ENCODE measurements at regions not wholly inside any gene's neighbourhood (a gene's known extent, or its start where the extent isn't known, plus 50 kb on each side); places are given as distances from the start of the nearest gene placed in this dataset.
A peak's percentile ranks its signal among the peaks of the same experiment; 100 is the strongest.

DNA sequence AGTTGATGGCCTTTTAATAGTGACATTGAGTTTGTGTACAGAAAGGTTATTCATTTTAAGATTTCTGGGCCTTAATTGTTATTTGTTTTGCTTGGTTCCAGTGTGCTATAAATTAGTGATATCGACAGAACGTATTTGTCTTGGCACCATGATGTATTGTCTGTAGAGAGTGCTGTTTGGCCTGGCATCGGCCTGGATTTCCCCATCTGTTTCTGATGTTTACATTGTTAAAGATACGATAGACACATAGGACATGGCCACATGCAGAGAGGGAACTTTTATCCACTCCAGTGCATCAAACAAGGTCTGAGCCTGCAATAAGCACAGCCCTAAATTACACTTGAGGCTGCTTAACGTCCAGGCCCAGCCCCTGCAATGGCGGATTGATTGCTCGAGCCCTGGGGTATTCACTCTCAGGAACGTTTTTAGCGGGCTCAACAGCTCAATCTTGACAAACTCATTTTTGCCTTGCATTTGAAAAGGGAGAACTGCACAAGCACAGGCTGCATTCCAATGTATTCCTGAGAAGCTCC, 144.7 kb downstream of the SLC4A3 start:
- peak; percentile 28 for DNase-seq

DNA sequence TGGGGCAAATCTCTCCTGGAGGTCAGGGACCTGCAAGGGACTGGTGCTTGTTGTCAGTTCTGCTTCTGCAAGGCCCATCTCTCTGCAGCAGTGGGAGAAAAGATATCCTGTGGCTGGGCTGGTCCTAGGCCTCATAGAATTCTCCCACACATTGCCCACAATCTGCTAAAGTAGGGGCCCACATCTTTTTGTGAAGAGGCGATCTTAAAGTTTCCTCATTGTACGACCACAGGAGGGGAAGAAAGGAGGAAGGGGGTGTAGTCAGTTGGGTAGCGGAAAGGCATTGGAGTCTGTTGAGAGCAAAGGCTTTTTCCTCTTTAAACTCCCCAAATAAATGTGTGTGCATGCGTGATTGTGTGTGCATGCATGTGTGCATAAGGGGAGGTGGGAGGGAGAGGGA, 145.3 kb downstream of the SLC4A3 start:
- no peak for DNase-seq

- no peak for DNase-seq
Observed at GRCh38 chr2:219775506-219775905, 148.1 kb downstream of the SLC4A3 start.

GRCh38 chr2:219777388-219777787, 150.0 kb downstream of the SLC4A3 start:
- DNase-seq = no peak

GRCh38 chr2:219778189-219778588, 150.8 kb downstream of the SLC4A3 start:
- no peak for DNase-seq

- DNase-seq = no peak
Observed at GRCh38 chr2:219782737-219783348, 155.4 kb downstream of the SLC4A3 start.

- no peak for DNase-seq
Observed at GRCh38 chr2:219783359-219783975, 156.0 kb downstream of the SLC4A3 start.

GRCh38 chr2:219784178-219784577, 156.7 kb downstream of the SLC4A3 start:
- DNase-seq = no peak

GRCh38 chr2:219789476-219789875, 162.0 kb downstream of the SLC4A3 start:
- DNase-seq = no peak

DNA sequence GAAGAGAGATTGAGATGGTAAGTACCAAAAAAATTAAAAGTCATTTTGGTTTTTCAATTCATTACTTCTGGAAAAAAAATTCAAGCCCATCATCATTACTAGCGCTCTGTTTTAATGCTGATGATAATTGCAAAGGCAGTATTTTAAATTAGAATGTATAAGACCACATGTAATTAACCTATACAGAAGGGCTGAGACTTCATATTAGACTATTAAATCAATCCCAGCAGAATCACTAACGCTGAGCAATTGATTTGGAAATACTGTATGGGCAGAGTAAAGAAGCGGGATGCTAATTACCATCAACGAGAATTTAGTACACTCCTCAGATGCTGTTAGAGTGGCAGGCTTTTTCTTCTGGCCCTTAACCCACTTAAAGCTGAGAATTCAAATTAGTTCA, 165.0 kb downstream of the SLC4A3 start:
- no peak for DNase-seq

- DNase-seq = no peak
Observed at GRCh38 chr2:219798430-219798829, 171.0 kb downstream of the SLC4A3 start.

DNA sequence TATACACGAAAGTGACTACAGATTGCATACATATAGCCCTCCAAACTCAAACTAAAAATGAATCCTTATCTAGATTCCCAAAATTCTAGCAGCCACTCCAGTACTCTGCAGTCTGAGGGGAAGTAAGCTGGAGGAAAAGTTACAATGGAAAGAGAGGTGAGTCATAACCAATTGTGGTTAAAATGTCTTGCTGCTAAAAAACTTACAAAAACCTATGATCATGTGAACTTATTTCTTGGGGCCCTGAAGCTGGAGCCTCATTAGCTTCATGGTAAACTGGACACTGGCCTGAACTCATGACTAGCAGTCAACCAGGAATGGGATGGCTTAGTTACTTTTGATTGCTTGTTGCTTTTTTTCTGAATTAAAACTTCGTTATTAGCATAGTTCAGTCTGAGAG, 175.9 kb downstream of the SLC4A3 start:
- DNase-seq = no peak

- no peak for DNase-seq
Observed at GRCh38 chr2:219810895-219811294, 183.5 kb downstream of the SLC4A3 start.

GRCh38 chr2:219812672-219813071, 185.2 kb downstream of the SLC4A3 start:
- DNase-seq = no peak

- DNase-seq = no peak
Observed at GRCh38 chr2:219820767-219821166, 193.3 kb downstream of the SLC4A3 start.

- DNase-seq = no peak
Observed at GRCh38 chr2:219823574-219823973, 196.1 kb downstream of the SLC4A3 start.

- no peak for DNase-seq
Observed at GRCh38 chr2:219824996-219825395, 197.6 kb downstream of the SLC4A3 start.

DNA sequence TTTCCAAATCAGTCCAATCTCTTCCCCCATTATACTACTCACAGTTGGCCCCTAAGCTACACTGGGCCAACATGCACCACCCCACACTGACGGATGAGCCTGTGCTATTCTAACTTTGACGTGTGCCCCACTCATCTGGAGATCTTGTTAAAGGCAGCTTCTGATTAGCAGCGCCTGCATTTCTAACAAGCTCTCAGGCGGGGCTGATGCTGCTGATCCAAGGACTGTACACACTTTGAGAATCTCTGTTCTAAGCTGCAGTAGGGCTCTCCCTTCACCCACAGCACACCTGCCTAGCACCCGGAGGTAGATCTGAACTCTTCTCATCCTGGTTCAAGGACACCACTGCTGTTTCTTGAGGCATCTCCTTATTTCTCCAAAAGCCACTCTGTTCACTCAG, 200.7 kb downstream of the SLC4A3 start:
- DNase-seq = no peak

- DNase-seq = no peak
Observed at GRCh38 chr2:219829667-219830352, 202.4 kb downstream of the SLC4A3 start.

DNA sequence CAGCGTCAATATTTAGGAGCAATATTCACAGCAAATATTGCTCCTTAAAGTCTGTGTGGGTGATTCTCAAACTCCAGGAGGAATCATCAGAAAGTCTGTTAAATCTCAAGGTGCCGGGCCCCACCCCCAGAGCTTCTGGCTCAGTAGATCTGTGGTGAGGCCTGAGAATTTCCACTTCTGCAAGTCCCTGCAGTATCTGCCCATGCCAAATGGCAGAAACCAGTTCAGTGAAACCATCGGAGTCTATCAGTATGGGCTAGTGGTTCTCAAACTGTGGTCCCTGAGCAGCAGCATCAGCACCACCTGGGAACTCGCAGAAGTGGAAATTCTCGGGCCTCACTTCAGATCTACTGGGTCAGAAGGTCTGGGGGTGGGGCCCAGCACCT, 202.9 kb downstream of the SLC4A3 start:
- no peak for DNase-seq

DNA sequence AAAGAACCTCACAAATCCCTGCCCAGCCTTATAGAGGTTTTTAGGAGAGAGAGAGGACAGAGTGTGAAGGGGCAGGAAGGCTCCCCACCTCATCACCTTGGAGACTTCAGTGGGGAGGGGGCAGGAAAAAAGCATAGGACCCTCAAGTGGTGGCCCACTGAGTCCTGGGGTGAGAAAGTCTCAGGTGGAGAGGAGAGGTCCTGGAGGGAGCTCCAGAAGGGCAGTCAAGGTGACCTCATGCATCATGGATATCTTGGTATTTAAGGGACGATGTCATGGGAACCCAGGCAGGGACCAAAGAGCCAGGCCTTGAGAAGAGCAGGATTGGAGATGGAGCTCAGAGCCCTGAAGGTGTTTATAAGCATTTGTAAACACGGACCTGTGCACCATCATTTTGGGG, 204.5 kb downstream of the SLC4A3 start:
- no peak for DNase-seq

DNA sequence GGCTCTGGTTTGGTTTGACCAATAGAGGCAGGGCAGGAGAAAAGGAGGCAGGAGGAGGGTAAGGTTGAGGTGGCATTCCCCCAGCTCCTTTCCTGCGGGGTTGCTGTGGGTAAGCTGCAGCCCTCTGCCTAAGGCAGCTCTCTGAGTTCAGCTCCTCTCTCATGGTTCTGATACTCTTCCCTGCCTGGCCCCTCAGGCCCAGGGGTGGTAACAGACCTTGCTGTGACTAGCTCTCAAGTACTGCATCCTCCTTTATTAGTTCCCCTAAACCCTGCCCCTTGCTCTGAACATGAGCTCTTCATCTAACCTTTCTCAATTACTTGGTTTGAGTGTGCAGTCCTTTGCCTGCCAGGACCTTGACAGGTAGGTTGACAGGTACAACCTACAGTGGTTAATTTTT, 205.5 kb downstream of the SLC4A3 start:
- no peak for DNase-seq

DNA sequence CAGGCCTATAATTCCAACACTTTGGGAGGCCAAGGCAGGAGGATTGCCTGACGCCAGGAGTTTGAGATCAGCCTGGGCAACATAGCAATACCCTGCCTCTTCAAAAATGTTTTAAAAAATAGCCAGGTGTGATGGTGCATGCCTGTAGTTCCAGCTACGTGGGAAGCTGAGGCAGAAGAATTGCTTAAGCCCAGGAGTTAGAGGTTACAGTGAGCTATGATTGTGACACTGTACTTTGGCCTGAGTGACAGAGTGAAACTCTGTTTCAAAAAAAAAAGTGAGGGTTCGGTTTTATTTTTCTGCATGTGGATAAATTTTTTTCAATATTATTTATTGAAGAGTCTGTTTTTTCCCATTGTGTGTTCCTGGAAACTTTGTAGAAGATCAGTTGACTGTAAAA, 208.1 kb downstream of the SLC4A3 start:
- DNase-seq = no peak

DNA sequence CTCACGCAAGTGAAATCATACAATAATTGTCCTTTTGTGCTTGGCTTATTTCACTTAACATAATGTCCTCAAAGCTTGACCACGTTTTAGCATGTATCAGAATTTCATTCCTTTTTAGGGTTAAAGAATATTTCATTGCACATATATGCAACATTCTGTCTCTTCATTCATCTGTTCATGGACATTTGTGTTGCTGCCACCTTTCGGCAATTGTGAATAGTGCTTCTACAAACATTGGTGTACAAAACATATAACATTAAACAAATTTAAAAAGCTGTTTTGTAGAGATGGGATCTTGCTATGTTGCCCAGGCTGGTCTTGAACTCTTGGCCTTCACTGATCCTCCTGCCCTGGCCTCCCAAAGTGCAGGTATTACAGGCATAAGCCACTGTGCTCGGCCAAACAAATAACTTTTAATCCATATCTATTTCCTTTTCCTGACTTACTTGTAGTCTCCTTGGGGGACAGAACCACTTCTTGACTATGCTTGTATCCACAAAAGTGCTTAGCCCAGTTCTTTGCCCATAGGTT, 209.3 kb downstream of the SLC4A3 start:
- no peak for DNase-seq

All from NCI-H187 treated with DMSO at 0.1 percent for 48 hours (cell line).